ENCODE measurements at regions not wholly inside any gene's neighbourhood (a gene's known extent, or its start where the extent isn't known, plus 50 kb on each side); places are given as distances from the start of the nearest gene placed in this dataset.

DNA sequence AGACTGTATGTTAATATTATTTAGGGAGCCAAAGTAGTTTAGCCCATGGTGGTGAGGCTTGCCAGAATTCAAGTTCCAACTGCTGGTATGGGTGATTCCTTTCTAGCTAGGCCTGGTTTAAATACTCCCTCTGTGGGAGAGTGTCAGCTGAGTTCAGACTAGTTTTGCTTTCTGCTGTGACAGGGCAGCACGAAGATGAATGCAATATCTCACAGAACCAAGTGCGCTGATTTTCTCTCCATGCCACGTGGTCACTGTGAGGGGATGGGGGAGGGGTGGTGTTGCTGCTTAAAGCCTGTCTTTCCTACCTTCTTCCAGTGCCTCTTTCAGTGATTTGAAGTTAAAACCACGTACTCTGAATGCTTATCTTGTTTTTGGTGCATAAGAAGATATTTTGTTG, 445.7 kb upstream of the CXorf51B start:
- TF ChIP-seq, protein P1, sequence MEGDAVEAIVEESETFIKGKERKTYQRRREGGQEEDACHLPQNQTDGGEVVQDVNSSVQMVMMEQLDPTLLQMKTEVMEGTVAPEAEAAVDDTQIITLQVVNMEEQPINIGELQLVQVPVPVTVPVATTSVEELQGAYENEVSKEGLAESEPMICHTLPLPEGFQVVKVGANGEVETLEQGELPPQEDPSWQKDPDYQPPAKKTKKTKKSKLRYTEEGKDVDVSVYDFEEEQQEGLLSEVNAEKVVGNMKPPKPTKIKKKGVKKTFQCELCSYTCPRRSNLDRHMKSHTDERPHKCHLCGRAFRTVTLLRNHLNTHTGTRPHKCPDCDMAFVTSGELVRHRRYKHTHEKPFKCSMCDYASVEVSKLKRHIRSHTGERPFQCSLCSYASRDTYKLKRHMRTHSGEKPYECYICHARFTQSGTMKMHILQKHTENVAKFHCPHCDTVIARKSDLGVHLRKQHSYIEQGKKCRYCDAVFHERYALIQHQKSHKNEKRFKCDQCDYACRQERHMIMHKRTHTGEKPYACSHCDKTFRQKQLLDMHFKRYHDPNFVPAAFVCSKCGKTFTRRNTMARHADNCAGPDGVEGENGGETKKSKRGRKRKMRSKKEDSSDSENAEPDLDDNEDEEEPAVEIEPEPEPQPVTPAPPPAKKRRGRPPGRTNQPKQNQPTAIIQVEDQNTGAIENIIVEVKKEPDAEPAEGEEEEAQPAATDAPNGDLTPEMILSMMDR (IDR thresholded peaks at IDR 0.05), result no peak
- no peak for TF ChIP-seq POLR2A (IDR thresholded peaks at IDR 0.05)

Measured in adrenal gland (tissue), 5 donors.